ENCODE measurements at regions not wholly inside any gene's neighbourhood (a gene's known extent, or its start where the extent isn't known, plus 50 kb on each side); places are given as distances from the start of the nearest gene placed in this dataset.

DNA sequence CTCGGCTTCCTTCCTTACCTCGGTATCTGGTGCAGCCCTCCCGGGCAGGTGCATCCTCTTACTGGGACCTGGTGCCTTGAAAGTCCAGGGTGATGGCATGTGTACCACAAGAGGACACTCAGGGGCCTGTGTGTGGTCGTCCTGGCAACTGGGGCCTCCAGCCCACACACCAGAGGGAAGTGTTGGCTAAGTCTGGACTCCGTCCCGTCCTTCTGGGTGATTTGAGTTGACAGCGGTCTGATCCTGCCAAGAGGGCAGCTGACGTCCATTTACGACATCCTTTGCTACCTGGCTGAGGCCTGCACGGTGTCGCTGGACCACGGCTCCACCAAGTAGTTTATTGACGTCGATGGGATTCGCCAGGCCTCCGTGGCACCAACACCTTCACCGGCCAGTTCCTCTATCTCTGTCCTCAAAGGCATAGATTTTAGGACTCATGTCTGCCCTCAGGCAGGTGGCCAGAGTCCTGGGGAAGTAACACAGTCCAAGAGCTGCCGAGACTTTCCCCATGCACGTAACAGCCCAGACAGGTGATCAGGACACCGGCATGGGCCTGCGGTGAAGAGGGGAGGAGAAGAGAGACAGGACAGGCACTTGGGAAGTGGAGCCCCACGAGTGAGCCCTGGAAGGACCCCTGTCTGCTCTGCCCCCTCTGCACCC lies 186.0 kb upstream of the HDAC4 start:
- TF ChIP-seq CTCF (IDR thresholded peaks at IDR 0.05), result no peak
- TF ChIP-seq POLR2A (IDR thresholded peaks at IDR 0.05), result no peak
- no peak for TF ChIP-seq POLR2AphosphoS5 (IDR thresholded peaks at IDR 0.05)
